ENCODE measurements at regions not wholly inside any gene's neighbourhood (a gene's known extent, or its start where the extent isn't known, plus 50 kb on each side); places are given as distances from the start of the nearest gene placed in this dataset.

DNA sequence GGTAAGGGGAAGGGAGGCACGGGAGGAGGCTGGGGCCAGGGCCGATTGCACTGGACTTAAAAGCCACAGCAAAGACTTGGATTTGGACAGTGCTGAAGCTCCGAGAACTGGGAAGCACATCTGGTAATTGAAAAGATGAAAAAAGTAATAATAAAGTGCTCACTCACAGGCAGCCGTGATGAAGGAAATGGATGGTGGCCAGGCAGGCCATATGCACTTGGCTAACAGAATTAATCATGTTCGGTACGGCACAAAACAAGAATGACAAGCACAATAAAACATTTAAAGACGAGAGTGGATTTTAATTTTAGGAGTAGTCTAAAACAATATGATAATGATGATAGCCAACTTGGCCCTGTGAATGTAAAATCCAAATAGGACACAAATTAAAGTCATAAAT, 154.3 kb downstream of the VRK1 start:
- no peak for DNase-seq (ENCODE audit: insufficient read length, low spot score)
- TF ChIP-seq, protein P1, sequence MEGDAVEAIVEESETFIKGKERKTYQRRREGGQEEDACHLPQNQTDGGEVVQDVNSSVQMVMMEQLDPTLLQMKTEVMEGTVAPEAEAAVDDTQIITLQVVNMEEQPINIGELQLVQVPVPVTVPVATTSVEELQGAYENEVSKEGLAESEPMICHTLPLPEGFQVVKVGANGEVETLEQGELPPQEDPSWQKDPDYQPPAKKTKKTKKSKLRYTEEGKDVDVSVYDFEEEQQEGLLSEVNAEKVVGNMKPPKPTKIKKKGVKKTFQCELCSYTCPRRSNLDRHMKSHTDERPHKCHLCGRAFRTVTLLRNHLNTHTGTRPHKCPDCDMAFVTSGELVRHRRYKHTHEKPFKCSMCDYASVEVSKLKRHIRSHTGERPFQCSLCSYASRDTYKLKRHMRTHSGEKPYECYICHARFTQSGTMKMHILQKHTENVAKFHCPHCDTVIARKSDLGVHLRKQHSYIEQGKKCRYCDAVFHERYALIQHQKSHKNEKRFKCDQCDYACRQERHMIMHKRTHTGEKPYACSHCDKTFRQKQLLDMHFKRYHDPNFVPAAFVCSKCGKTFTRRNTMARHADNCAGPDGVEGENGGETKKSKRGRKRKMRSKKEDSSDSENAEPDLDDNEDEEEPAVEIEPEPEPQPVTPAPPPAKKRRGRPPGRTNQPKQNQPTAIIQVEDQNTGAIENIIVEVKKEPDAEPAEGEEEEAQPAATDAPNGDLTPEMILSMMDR (IDR thresholded peaks at IDR 0.05; ENCODE audit: insufficient read depth, missing control alignments): no peak
- FAIRE-seq: no peak

DNA sequence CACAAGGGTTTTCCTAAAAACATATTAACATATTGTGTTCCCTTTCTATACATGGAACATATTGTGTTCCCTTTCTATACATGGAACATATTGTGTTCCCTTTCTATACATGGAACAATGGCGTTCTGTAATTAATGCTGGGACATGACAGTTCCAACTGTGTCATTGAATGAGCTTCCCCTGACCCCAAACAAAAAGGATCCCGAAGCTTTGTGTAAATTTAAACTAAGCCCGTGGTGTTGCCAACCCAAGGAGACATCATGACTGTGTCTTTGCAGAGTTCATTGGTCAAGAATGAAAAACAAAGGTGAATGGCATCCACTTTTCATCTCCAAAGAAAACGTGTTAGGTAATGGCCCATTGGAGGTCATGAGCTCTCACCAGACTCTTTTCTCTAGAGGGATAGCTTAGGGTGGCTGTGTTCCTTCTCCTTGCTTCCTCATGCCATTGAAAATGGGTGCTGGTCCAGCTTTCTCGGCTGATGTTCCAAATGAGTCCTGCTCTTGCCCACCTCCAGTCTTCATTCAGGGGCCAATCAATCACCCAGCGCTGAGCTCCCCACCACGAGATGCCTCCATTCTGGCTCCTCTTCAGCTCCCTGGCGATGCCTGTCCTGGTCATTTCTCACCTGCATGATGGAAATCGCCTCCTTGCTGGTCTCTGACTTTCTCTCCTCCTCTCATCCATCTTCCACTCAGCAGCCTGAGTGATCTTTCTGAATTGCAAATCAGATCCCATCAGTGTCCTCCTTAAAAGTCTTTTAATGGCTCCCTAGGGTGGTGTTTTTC, 156.1 kb downstream of the VRK1 start:
- DNase-seq (ENCODE audit: insufficient read length, low spot score) (no peak), FAIRE-seq (no peak)
- TF ChIP-seq, protein P1 (IDR thresholded peaks at IDR 0.05; ENCODE audit: insufficient read depth, missing control alignments): no peak

DNA sequence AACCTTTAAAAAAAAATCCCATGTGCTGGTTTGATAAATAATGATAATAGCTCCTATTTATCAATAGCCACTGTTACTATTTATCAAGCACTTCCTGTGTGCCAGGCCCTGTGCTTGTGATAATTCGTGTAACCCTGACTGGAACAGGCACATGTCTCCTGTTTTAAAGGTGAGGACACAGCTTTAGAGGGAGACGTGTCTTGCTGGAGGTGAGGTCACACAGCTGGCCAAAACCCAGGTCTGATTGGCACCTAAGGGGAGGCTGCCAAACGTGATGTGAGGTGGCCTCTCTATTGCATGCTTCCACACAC, 156.6 kb downstream of the VRK1 start:
- TF ChIP-seq, protein P1 (IDR thresholded peaks at IDR 0.05; ENCODE audit: insufficient read depth, missing control alignments): no peak
- FAIRE-seq (no peak), DNase-seq (ENCODE audit: insufficient read length, low spot score) (no peak)

DNA sequence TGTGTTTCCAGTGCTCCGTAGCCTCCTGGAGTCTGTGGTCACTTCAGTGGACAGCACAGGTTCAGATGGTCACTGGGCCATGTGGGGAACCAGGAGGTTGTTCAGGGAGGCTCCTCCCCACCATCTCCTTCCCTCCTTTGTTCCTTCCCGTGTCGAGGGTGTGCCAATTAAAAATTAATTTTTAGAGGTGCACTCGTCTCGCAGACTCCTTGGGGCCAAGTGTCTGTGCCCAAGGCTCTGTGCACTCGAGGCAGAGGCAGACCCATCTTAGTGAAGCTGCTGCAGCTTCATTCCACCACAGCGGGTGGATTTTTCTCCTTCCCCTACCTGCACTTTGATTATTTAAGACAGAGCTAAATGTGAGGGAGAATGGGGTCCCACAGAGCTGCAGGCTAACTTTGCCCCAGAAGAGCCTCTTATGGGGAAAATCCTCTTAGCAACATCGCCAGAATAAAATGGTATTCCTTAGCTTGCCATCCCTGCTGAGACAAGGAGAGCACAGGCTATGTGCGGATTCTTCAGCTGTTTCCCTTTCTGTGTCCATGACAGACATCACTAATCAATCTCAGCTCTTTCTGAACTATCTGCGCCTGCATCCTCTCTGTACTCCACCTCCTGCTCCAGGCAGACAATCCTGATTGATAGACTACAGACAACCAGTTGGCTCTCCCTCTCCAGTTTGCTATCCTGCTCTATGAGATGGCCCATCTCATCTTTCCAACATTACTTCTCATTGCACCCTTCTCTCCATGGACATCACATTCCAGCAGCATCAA, 159.5 kb downstream of the VRK1 start:
- FAIRE-seq (no peak), DNase-seq (ENCODE audit: insufficient read length, low spot score) (no peak)
- TF ChIP-seq, protein P1 (IDR thresholded peaks at IDR 0.05; ENCODE audit: insufficient read depth, missing control alignments): no peak

DNA sequence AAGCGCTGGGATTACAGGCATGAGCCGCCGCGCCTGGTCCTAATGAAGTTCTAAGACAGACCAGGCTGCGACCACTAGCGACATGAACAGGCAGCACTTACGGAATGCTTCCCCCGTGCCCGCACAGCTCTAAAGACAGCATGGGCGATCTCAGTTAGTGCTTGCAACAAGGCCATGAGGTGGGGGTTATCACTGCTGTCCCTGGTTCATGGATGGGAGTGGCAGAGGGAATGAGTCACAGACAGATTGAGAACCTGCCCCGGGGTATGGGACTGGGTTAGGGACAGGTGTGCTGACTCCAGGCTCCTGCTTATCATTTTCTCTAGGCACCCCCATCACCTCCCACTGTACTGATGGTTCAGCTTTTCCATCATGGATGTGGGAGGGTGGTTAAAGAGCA, 160.9 kb downstream of the VRK1 start:
- DNase-seq (ENCODE audit: insufficient read length, low spot score) (no peak), FAIRE-seq (no peak)
- TF ChIP-seq, protein P1 (IDR thresholded peaks at IDR 0.05; ENCODE audit: insufficient read depth, missing control alignments): no peak

DNA sequence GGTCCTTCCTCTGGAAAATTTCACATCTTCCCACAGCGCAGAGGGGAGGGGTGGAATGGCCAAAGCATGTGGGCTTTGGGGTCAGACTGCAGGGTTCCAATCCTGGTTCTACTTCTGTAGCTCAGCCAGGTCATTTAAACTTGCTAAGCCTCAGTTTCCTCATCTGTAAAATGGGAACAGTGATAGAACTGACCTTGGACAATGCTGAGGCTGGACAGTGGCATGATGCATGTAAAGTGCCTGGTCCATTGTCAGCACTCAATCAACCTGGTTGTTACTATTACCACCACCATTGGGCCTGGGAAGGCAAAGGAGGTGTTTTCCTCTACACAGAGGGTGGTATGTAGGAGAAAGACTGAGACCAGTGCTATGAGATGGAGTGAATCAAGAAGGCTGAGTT, 162.8 kb downstream of the VRK1 start:
- FAIRE-seq (no peak), DNase-seq (ENCODE audit: insufficient read length, low spot score) (no peak)
- TF ChIP-seq, protein P1 (IDR thresholded peaks at IDR 0.05; ENCODE audit: insufficient read depth, missing control alignments): no peak

DNA sequence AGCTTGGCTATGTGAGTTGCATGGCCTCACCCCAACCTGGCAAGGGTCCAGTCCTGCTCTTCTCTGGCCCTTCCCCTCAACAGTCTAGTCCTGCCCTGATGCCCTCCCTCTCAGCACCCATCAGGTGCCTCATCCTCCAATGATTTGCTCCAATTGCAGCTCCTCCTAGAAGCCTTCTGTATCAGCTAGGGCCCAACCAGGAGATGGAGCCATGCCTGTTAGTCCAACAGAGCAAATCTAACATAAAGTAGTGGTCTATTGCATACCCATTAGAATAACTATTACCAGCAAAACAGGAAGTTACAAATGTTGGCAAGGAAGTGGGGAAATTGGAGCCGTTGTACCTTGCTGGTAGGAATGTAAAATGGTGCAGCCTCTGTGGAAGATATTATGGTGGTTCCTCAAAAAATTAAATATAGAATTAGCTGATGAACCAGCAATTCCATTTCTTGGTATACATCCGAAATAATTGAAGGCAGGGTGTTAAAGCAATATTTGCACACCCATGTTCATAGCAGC, 163.5 kb downstream of the VRK1 start:
- no peak for DNase-seq (ENCODE audit: insufficient read length, low spot score)
- TF ChIP-seq, protein P1 (IDR thresholded peaks at IDR 0.05; ENCODE audit: insufficient read depth, missing control alignments): no peak
- FAIRE-seq: no peak
